Aorta (tissue), 5 donors: ENCODE measurements at regions not wholly inside any gene's neighbourhood (a gene's known extent, or its start where the extent isn't known, plus 50 kb on each side); places are given as distances from the start of the nearest gene placed in this dataset.
"Not testable (repeated sequence)": the region's sequence is repeated elsewhere in the genome, so short reads cannot be mapped to it uniquely, and the experiment has no call there.

Experiments
- ATAC-seq: fragments of 200-7000 bp; cut with Tn5 transposase; one replicate; pipeline ENCODE4 v1.9.1; 2022; ENCODE audit warnings: moderate library complexity; ENCODE audit not compliant: low FRiP score
- DNase-seq, 2 donors: peaks; one replicate each; pipeline ENCODE4 v3.0.0-alpha.2; 2020
- H3K27ac ChIP-seq, 2 donors: one replicate each; pipeline ENCODE4 v1.5.1; 2013; ENCODE audit warnings: low read length in 2 of 2, mild to moderate bottlenecking in 2 of 2, moderate library complexity in 2 of 2, control low read depth in 1 of 2, inconsistent platforms in 1 of 2, low read depth in 1 of 2
- H3K27me3 ChIP-seq, 2 donors: one replicate each; pipeline ENCODE4 v1.6.1; 2013; ENCODE audit warnings: control low read depth in 1 of 2, low read length in 1 of 2, mild to moderate bottlenecking in 1 of 2, moderate library complexity in 1 of 2; ENCODE audit not compliant: insufficient read depth in 2 of 2, control insufficient read depth in 1 of 2
- H3K36me3 ChIP-seq, 2 donors: one replicate each; pipeline ENCODE4 v1.6.1; 2013; ENCODE audit warnings: control low read depth in 1 of 2, low read length in 1 of 2, mild to moderate bottlenecking in 1 of 2; ENCODE audit not compliant: insufficient read depth in 2 of 2, control insufficient read depth in 1 of 2
- H3K4me1 ChIP-seq, 2 donors: one replicate each; pipeline ENCODE4 v1.6.1; 2013; ENCODE audit warnings: low read length in 2 of 2, control low read depth in 1 of 2, mild to moderate bottlenecking in 1 of 2, moderate library complexity in 1 of 2; ENCODE audit not compliant: insufficient read depth in 2 of 2, control insufficient read depth in 1 of 2
- H3K4me3 ChIP-seq, 2 donors: one replicate each; pipeline ENCODE4 v1.5.1; 2013; ENCODE audit warnings: low read length in 2 of 2, control low read depth in 1 of 2, mild to moderate bottlenecking in 1 of 2
- H3K9me3 ChIP-seq: one replicate; pipeline ENCODE4 v1.6.1; 2013; ENCODE audit warnings: mild to moderate bottlenecking, low read length; ENCODE audit not compliant: control insufficient read depth
- WGBS, 2 donors: extraction: QIAGEN DNeasy Blood & Tissue Kit; methylation state at CpG; one replicate each; pipeline ENCODE4 v1.1.7; 2013; 5-methylcytosine and 5-hydroxymethylcytosine counted together
- intact Hi-C, 2 donors: fragments of 100-400 bp; cut with DNase I; formaldehyde crosslinking; loops; one replicate each; pipeline versions ENCODE4 v1.14.2 to v1.15.0; 2022
- donor health status: healthy with polysubstance abuse.
- donor health status: Bipolar disorder and iron deficiency.
- donor health status: DM: no; HTN: no; CAD: no.
- donor health status: DM: no; HTN: no; CAD: no.
- donor health status: DM: yes; HTN: yes; CAD: no.

DNA sequence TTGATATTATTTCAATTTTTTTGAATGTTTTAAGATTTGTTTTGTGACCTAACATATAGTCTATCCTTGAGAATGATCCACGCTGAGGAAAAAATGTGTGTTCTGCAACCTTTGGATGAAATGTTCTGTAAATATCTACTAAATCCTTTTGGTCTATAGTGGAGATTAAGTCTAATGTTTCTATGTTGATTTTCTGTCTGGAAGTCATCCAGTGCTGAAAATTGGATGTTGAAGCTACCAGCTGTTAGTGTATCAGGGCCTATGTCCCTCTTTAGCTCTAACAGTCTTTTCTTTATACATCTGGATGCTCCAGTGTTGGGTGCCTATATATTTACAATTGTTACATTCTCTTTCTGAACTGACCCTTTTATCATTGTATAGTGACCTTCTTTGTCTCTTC is 422.3 kb downstream of the TMEM232 start:
- WGBS, 2 donors = 64 to 71% methylated on average over 1 of the region's 1 CpG

DNA sequence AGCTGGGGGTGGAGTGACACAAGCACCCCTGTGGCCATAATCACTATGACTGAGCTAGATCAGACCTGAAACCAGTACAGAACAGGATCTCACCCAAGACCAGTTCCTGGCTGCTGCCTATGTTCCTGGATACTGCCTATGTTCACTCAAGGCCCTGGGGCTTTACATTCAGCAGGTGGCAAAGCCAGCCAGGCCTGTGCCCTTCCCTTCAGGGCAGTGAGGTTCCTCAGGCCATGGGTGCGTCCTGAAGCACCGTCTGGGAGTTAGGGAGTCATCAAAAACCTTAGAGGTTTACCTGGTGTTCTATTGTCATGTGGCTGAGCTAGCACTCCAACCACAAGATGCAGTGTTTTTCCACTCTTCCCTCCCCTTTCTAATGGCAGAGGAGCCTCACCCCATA is 419.8 kb downstream of the TMEM232 start:
- H3K27ac ChIP-seq = no peak overlapping the region
- no peaks in the 10 kb centered on the region for H3K27me3 ChIP-seq
- H3K4me1 ChIP-seq = no peaks in the 10 kb centered on the region
- H3K36me3 ChIP-seq = no peaks in the 10 kb centered on the region
- no peak for DNase-seq
- intact Hi-C loops = no loop called here
- ATAC-seq = no peak
- 92 to 97% methylated on average over 2 of the region's 2 CpGs for WGBS, 2 donors
- H3K4me3 ChIP-seq = no peak overlapping the region
- H3K9me3 ChIP-seq = peaks cover 2% of the 10 kb centered on the region

More for the DNA sequence above, 422.3 kb downstream of the TMEM232 start:
- intact Hi-C loops = no loop called here
- H3K27me3 ChIP-seq = peaks cover 0 to 2% of the 10 kb centered on the region in 2 donors
- DNase-seq (no peak), ATAC-seq (no peak)
- peaks cover 2% of the 10 kb centered on the region for H3K9me3 ChIP-seq
- H3K4me1 ChIP-seq = no peaks in the 10 kb centered on the region
- no peaks in the 10 kb centered on the region for H3K36me3 ChIP-seq
- H3K4me3 ChIP-seq = no peak overlapping the region
- no peak overlapping the region for H3K27ac ChIP-seq

DNA sequence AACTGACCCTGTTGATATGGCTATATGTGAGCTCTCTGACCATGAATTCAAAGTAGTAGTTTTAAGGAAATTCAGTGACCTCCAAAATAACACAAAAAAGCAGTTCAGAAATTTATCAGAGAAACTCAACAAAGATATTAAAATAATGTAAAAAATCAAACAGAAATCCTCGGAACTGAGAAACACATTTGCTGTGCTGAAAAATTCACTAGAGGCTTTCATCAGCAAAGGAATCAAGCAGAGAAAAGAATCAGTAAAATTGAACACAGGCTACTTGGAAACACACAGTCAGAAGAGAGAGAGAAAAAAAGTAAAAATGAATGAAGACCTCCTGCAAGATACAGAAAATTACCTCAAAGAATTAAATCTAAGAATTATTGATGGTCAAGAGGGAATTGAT is 417.2 kb downstream of the TMEM232 start:
- intact Hi-C loops = no loop called here
- 93 to 95% methylated on average over 1 of the region's 1 CpG for WGBS, 2 donors
- ATAC-seq = no peak
- H3K36me3 ChIP-seq = no peaks in the 10 kb centered on the region
- no peak overlapping the region for H3K27ac ChIP-seq
- no peak for DNase-seq
- no peak overlapping the region for H3K4me3 ChIP-seq
- peaks cover 2% of the 10 kb centered on the region for H3K9me3 ChIP-seq
- no peaks in the 10 kb centered on the region for H3K27me3 ChIP-seq
- H3K4me1 ChIP-seq = no peaks in the 10 kb centered on the region

DNA sequence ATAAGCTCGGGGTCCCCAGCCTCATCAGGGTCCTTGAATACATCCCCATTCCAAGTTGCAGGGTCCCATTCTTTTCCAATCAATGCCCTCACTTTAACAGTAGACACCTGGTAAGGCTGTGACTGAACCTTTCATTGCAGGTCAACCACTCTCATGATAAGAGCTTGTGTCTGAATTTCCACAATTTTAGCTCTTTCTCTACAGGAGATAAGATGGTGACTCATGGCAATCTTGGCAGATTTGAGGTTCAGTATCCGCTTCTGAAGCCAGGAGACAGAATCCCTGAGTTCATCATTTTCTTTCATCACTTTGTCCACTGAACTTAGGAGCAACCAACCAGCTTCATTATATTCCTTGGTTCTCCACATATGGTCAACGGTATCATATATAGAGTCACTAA is 409.9 kb downstream of the TMEM232 start:
- H3K27ac ChIP-seq, H3K27me3 ChIP-seq, H3K9me3 ChIP-seq, H3K4me1 ChIP-seq, intact Hi-C loops, H3K36me3 ChIP-seq, ATAC-seq, H3K4me3 ChIP-seq, DNase-seq: not testable (repeated sequence)
- 57 to 63% methylated on average over 3 of the region's 3 CpGs for WGBS, 2 donors

DNA sequence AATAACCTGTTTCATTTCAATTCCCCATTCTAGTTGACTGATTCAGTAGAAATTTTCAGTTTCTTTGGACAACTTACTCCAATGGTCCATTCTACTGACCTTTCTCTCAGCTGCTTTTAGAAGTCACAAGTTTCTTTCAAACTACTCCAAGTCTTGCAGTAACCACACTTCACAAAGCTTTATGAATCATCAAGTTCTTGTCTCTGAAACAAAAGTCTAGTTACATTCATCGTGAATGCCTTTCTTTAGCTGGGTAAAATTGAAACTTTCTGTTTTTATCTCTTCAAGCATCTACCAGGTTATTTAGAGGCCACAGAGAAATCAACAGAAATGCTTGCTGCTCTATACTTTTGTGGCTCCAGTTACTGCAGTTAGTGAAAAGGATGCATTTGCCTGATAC is 405.4 kb downstream of the TMEM232 start:
- DNase-seq (no peak), ATAC-seq (no peak)
- Histone ChIP-seq H3K27me3 (no peaks in the 10 kb centered on the region), H3K27ac (no peak overlapping the region), H3K4me1 (no peaks in the 10 kb centered on the region), H3K36me3 (no peaks in the 10 kb centered on the region), H3K9me3 (no peaks in the 10 kb centered on the region), H3K4me3 (no peak overlapping the region)
- 55 to 57% methylated on average over 1 of the region's 1 CpG for WGBS, 2 donors
- intact Hi-C loops = no loop called here

DNA sequence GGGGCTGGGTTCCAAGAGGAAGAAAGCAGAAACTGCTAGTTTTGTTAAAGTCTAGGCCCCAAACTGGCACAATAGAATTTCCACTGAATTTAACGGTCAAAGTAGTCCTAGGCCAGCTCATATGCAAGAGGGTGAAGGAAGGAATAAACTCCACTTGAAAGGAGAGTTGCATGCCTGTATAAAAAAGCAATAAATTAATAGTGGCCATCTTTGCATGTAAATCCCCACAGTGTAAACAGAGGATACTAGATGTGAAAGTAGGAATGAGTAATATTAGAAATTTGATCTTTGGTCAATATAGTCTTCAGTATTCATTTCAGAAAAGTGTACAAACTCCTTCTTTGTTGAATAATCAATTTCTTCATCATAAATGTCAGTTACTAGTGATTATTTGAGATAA is 403.1 kb downstream of the TMEM232 start:
- H3K27ac ChIP-seq = no peak overlapping the region
- no peak overlapping the region for H3K4me3 ChIP-seq
- DNase-seq (no peak), ATAC-seq (no peak)
- H3K27me3 ChIP-seq = no peaks in the 10 kb centered on the region
- no peaks in the 10 kb centered on the region for H3K36me3 ChIP-seq
- intact Hi-C loops = no loop called here
- no peaks in the 10 kb centered on the region for H3K4me1 ChIP-seq
- no peaks in the 10 kb centered on the region for H3K9me3 ChIP-seq
- 97 to 98% methylated on average over 1 of the region's 1 CpG for WGBS, 2 donors

DNA sequence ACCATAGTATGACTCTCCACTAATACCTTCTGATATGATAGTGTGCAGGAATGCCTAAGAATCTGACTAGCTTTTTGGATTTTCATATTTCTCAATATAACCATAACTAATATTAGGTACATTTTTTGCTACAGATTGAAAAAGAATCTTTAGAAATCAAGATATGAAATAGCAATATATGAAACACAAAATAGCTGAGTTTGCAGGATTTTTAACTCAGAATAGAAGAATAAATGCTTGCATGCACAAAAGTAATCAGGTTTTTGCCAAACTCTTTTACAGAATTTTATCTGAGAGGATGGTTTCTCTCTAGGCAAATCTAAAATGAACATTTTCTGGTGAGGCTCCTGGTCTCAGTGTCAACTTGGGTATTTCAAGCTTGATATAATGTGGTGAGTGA is 402.6 kb downstream of the TMEM232 start:
- Histone ChIP-seq H3K36me3 (no peaks in the 10 kb centered on the region), H3K27me3 (no peaks in the 10 kb centered on the region), H3K4me3 (no peak overlapping the region), H3K27ac (no peak overlapping the region), H3K9me3 (no peaks in the 10 kb centered on the region), H3K4me1 (no peaks in the 10 kb centered on the region)
- intact Hi-C loops = no loop called here
- DNase-seq = no peak
- ATAC-seq = no peak

DNA sequence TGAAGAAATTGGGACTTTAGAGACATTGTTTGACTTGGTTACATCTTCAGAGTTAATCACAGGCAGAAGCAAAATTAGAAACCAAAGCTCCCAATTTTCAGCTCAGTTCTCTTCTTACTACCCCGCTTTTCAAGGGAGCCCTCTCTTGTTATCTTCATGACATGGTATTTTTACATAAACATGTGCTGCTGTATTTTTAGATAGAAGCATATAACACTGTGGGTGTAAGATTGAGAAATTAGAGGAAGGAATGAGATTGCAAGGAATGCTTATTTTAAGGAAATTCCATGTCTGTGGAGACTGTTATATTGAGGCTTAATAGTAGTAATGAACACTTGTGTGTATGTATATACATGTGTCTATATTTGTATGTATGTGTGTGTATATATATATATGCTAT is 401.6 kb downstream of the TMEM232 start:
- H3K36me3 ChIP-seq = no peaks in the 10 kb centered on the region
- H3K27ac ChIP-seq = no peak overlapping the region
- DNase-seq (no peak), ATAC-seq (no peak)
- intact Hi-C loops = no loop called here
- H3K4me1 ChIP-seq = no peaks in the 10 kb centered on the region
- WGBS, 2 donors = 53 to 84% methylated on average over 1 of the region's 1 CpG
- no peaks in the 10 kb centered on the region for H3K27me3 ChIP-seq
- H3K4me3 ChIP-seq = no peak overlapping the region
- H3K9me3 ChIP-seq = no peaks in the 10 kb centered on the region

DNA sequence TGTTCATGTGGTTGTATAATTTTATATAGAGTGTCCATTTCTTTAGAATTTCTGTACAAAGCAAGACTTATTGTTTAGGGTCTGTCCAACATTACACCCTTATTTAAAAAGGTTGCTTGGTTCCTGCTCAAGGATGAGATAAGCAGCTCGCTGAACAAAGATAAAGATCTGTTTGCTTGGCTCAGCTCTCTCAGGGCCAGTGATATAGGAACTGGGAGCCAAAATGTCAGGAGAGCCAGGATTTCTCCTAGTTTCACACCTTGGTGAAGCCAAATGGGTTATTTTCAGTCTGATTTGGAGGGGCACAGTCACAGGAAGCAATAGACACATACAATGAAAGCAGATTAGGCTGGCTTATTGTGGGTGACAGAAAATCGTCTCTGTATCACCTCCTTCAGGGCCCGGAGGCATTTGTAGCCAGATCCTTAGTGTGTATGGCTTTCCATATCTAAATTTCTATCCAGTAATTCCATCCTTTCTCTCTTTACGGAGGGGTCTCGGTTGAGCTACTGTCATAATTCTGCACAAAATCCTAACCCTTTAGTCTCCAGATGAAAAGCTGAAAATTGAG is 396.4 kb downstream of the TMEM232 start:
- peak; percentile 50 for ATAC-seq
- Histone ChIP-seq H3K36me3 (no peaks in the 10 kb centered on the region), H3K4me1 (no peaks in the 10 kb centered on the region), H3K9me3 (no peaks in the 10 kb centered on the region), H3K27ac (no peak overlapping the region), H3K4me3 (no peak overlapping the region), H3K27me3 (no peaks in the 10 kb centered on the region)
- intact Hi-C loops = no loop called here
- WGBS, 2 donors = 48 to 61% methylated on average over 5 of the region's 5 CpGs
- DNase-seq = no peak
